MCF 10A (cell line): ENCODE measurements at regions not wholly inside any gene's neighbourhood (a gene's known extent, or its start where the extent isn't known, plus 50 kb on each side); places are given as distances from the start of the nearest gene placed in this dataset.

ENCODE experiments used
- BruUV-seq: library from RNA; stranded (reverse); fragments of 400-500 nt; replicated peaks from 2 replicates; lab custom pipeline; 2021; lab: Mats Ljungman, UMichigan
- CTCF ChIA-PET: fragments of 300-600 bp; sonication (Branson Sonifier 250); formaldehyde crosslinking; extraction: SDS; loops from one replicate; lab custom pipeline; 2021; ENCODE audit warnings: antibody characterized with exemption, inconsistent platforms; lab: Yijun Ruan, JAX
- POLR2A ChIA-PET: fragments of 300-600, 350-650 bp; sonication (Branson Sonifier 250); formaldehyde crosslinking; extraction: SDS; loops from one replicate; lab custom pipeline; 2020; ENCODE audit warnings: antibody characterized with exemption, inconsistent platforms; lab: Yijun Ruan, JAX
- DNase-seq: peaks from one replicate; pipeline ENCODE4 v3.0.0-alpha.2; 2018; ENCODE audit not compliant: unreplicated experiment
- H3K27ac Mint-ChIP-seq: one replicate; pipeline ENCODE4 v1.8.0; 2022; ENCODE audit warnings: mild to moderate bottlenecking, low read depth, mixed read lengths; ENCODE audit not compliant: unreplicated experiment
- H3K27me3 Mint-ChIP-seq: one replicate; pipeline ENCODE4 v1.8.0; 2022; ENCODE audit warnings: mixed read lengths; ENCODE audit not compliant: insufficient read depth, unreplicated experiment
- H3K36me3 Mint-ChIP-seq: one replicate; pipeline ENCODE4 v1.8.0; 2022; ENCODE audit warnings: mild to moderate bottlenecking, moderate library complexity, mixed read lengths; ENCODE audit not compliant: insufficient read depth, unreplicated experiment
- H3K4me1 Mint-ChIP-seq: one replicate; pipeline ENCODE4 v1.8.0; 2022; ENCODE audit warnings: mixed read lengths; ENCODE audit not compliant: insufficient read depth, unreplicated experiment
- H3K4me3 Mint-ChIP-seq: one replicate; pipeline ENCODE4 v1.8.0; 2022; ENCODE audit warnings: mild to moderate bottlenecking, moderate library complexity, mixed read lengths; ENCODE audit not compliant: unreplicated experiment
- H3K9me3 Mint-ChIP-seq: one replicate; pipeline ENCODE4 v1.8.0; 2022; ENCODE audit warnings: mixed read lengths; ENCODE audit not compliant: unreplicated experiment
- CTCF ChIP-seq: fragments of 200-600 bp; IDR thresholded peaks from one replicate; pipeline ENCODE4 v1.8.0; 2022; ENCODE audit warnings: antibody characterized with exemption, mild to moderate bottlenecking; ENCODE audit not compliant: unreplicated experiment
- intact Hi-C: fragments of 100-400 bp; cut with micrococcal nuclease; formaldehyde crosslinking; loops from 2 replicates; pipeline ENCODE4 v1.14.1; 2022

GRCh38 chr12:118560733-118561132 lies 184.4 kb downstream of the SUDS3 start:
- intact Hi-C loops: no loop called here
- BruUV-seq: no TSS peak
- Mint-ChIP-seq H3K36me3 (no peaks in the 10 kb centered on the region), H3K4me1 (no peaks in the 10 kb centered on the region), H3K9me3 (no peaks in the 10 kb centered on the region), H3K4me3 (no peak overlapping the region), H3K27me3 (peaks cover 22% of the 10 kb centered on the region), H3K27ac (no peak overlapping the region)
- ChIA-PET CTCF (no interaction called here), POLR2A (no interaction called here)
- no peak for TF ChIP-seq CTCF
- DNase-seq: no peak

GRCh38 chr12:118571730-118572129 lies 195.4 kb downstream of the SUDS3 start:
- intact Hi-C loops: no loop called here
- Mint-ChIP-seq H3K36me3 (no peaks in the 10 kb centered on the region), H3K27me3 (no peaks in the 10 kb centered on the region), H3K27ac (no peak overlapping the region), H3K9me3 (peaks cover 14% of the 10 kb centered on the region), H3K4me3 (no peak overlapping the region), H3K4me1 (no peaks in the 10 kb centered on the region)
- TF ChIP-seq CTCF: no peak
- ChIA-PET CTCF (no interaction called here), POLR2A (no interaction called here)
- BruUV-seq: no TSS peak
- DNase-seq: no peak

- no peaks in the 10 kb centered on the region for H3K36me3 Mint-ChIP-seq
- H3K4me3 Mint-ChIP-seq: no peak overlapping the region
- no peak for DNase-seq
- ChIA-PET CTCF (no interaction called here), POLR2A (no interaction called here)
- H3K27me3 Mint-ChIP-seq: no peaks in the 10 kb centered on the region
- H3K4me1 Mint-ChIP-seq: no peaks in the 10 kb centered on the region
- intact Hi-C loops: no loop called here
- no peak for TF ChIP-seq CTCF
- peaks cover 14% of the 10 kb centered on the region for H3K9me3 Mint-ChIP-seq
- H3K27ac Mint-ChIP-seq: no peak overlapping the region
- BruUV-seq: no TSS peak
Observed at GRCh38 chr12:118574288-118574687, 197.9 kb downstream of the SUDS3 start.

GRCh38 chr12:118575730-118576129 lies 199.4 kb downstream of the SUDS3 start:
- no peaks in the 10 kb centered on the region for H3K36me3 Mint-ChIP-seq
- BruUV-seq: no TSS peak
- no peak overlapping the region for H3K4me3 Mint-ChIP-seq
- ChIA-PET CTCF (no interaction called here), POLR2A (no interaction called here)
- intact Hi-C loops: no loop called here
- no peaks in the 10 kb centered on the region for H3K4me1 Mint-ChIP-seq
- H3K27ac Mint-ChIP-seq: no peak overlapping the region
- no peak for DNase-seq
- H3K27me3 Mint-ChIP-seq: no peaks in the 10 kb centered on the region
- peaks cover 7% of the 10 kb centered on the region for H3K9me3 Mint-ChIP-seq
- no peak for TF ChIP-seq CTCF
